Stimulated activated CD4-positive, alpha-beta T cell treated with anti-CD3 and anti-CD28 coated beads, TNF-alpha, amount 100 ng/mL, for 48 hours (primary cell): ENCODE measurements at regions not wholly inside any gene's neighbourhood (a gene's known extent, or its start where the extent isn't known, plus 50 kb on each side); places are given as distances from the start of the nearest gene placed in this dataset.

ENCODE experiments used
- DNase-seq, 3 donors: peaks; one replicate each; pipeline ENCODE4 v3.0.0-alpha.2; 2020; ENCODE audit warnings: low read depth in 3 of 3

DNA sequence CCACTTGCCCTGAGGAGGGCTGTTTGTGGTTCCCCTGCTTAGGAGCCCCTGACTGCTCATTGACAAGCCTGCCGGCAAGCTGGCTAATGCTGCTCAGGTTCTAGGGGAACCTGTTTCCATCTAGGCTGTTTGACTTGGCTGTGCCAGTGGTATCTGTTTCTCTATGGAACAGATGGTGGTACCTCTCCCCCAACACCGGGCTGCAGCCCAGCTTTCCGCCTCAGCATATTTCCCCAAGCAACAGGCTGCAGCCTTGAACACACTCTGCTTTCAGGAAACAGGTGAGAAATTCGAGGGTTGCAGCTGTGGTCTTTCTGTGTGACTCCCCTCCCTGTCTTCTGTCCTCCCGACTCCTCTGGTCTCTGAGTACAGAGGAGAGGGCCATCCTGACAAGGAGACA, 132.3 kb downstream of the TMEM132E start:
- no peak for DNase-seq

DNA sequence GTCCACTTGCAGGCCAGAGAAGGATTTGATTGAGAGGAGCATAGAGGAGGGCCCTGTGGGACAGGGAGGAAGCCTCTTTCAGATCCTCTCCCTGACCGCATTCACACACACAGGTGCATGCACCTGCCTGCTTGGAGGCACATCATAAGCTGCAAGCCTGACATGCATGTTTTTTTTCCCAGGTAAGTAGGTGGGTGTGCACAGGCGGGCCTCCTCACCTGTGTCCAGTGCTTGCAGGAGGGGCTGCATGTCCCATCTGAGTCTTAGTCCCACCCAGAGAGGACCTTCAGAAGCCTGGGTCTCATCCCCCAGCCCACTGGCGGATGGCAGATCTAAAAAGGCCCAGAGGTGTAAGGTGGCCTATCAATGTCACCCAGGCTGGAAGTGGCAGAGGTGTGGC, 130.8 kb downstream of the TMEM132E start:
- DNase-seq: no peak

GRCh38 chr17:34709158-34709754, 129.9 kb downstream of the TMEM132E start:
- DNase-seq: no peak

DNA sequence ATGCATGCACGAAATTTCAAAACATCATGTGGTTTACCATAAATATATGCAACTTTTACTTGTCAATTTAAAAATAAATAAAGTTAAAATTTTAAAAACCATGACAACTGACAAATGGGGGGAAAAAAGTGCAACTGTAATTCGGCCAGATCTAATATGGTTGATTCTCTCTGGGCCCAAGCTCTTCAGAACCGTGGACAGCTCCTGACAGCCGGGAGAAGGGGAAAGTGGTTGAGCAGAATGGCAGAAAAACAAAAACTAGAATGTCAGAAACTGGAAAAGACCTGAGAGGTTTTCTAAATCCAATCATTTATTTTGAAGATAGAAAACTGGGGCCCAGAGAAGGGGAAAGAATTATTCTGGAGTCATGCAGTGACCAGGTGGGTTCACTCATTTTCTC, 126.6 kb downstream of the TMEM132E start:
- peak in 1 of 3 donors; percentile 9 for DNase-seq

GRCh38 chr17:34703533-34703932, 124.2 kb downstream of the TMEM132E start:
- DNase-seq: peak in 2 of 3 donors; percentile 1 to 26

DNA sequence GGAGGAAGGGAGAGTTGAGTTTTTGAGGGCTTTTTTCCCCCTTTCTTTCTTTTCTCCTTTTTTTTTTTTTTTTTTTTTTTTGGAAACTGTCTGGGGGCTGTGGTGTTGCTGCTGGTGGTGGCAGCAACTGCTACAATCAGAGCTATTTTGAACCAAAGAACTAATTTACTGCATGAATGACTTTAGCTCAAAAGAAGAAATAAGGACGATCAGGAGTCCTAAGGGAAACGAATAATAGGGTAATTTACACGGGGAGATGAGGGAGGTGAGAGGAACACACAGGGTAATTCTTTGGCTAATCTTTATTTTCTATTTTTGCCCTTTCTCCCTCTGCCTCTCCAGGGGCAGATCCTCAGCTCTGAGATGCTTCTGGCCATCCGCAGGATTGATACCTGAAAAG, 119.8 kb downstream of the TMEM132E start:
- DNase-seq: no peak

- no peak for DNase-seq
Measured at GRCh38 chr17:34692920-34693319, 113.5 kb downstream of the TMEM132E start.
